Karpas-422 (cell line): ENCODE measurements at regions not wholly inside any gene's neighbourhood (a gene's known extent, or its start where the extent isn't known, plus 50 kb on each side); places are given as distances from the start of the nearest gene placed in this dataset.

Source experiments
- DNase-seq: peaks from one replicate; pipeline ENCODE4 v3.0.0-alpha.2; 2015
- H2AFZ ChIP-seq: fragments of 200-600 bp; sonication (generic); 2 replicates; pipeline ENCODE4 v1.6.1; 2014; ENCODE audit warnings: antibody characterized with exemption, low read length, mixed read lengths
- H3K27ac ChIP-seq: fragments of 200-600 bp; sonication (generic); 2 replicates; pipeline ENCODE4 v1.5.1; 2014; ENCODE audit warnings: mild to moderate bottlenecking, low read length, moderate library complexity
- H3K27me3 ChIP-seq: fragments of 200-600 bp; sonication (generic); 2 replicates; pipeline ENCODE4 v1.6.1; 2014; ENCODE audit warnings: low read length, mixed read lengths
- H3K36me3 ChIP-seq: fragments of 200-600 bp; sonication (generic); 2 replicates; pipeline ENCODE4 v1.6.1; 2014; ENCODE audit warnings: low read length, mixed read lengths; ENCODE audit not compliant: insufficient read depth
- H3K4me1 ChIP-seq: fragments of 200-600 bp; sonication (generic); 2 replicates; pipeline ENCODE4 v1.6.1; 2014; ENCODE audit warnings: mild to moderate bottlenecking, low read length, mixed read lengths
- H3K4me2 ChIP-seq: fragments of 200-600 bp; sonication (generic); 2 replicates; pipeline ENCODE4 v1.6.1; 2014; ENCODE audit warnings: low read length, low read depth, mild to moderate bottlenecking; ENCODE audit not compliant: poor library complexity, severe bottlenecking
- H3K4me3 ChIP-seq: fragments of 200-600 bp; sonication (generic); 2 replicates; pipeline ENCODE4 v1.5.1; 2014; ENCODE audit warnings: mild to moderate bottlenecking, antibody characterized with exemption, low read length, mixed read lengths
- H3K79me2 ChIP-seq: fragments of 200-600 bp; sonication (generic); 2 replicates; pipeline ENCODE4 v1.6.1; 2014; ENCODE audit warnings: mild to moderate bottlenecking, low read length, mixed read lengths
- H3K9ac ChIP-seq: fragments of 200-600 bp; sonication (generic); 2 replicates; pipeline ENCODE4 v1.6.0; 2014; ENCODE audit warnings: low read length
- H3K9me2 ChIP-seq: fragments of 200-600 bp; sonication (generic), shearing (Covaris generic); replicated peaks from 2 replicates; pipeline ENCODE4 v1.6.0; 2014; ENCODE audit warnings: mild to moderate bottlenecking, low read length, moderate library complexity; ENCODE audit not compliant: insufficient read depth
- H3K9me3 ChIP-seq: fragments of 300-700, 200-600 bp; sonication (generic); 2 replicates; pipeline ENCODE4 v1.6.1; 2014; ENCODE audit warnings: low read length, mixed read lengths
- H4K20me1 ChIP-seq: fragments of 200-600 bp; sonication (generic); 2 replicates; pipeline ENCODE4 v1.6.1; 2014; ENCODE audit warnings: mild to moderate bottlenecking, antibody characterized with exemption, low read length, low read depth; ENCODE audit not compliant: insufficient read depth

DNA sequence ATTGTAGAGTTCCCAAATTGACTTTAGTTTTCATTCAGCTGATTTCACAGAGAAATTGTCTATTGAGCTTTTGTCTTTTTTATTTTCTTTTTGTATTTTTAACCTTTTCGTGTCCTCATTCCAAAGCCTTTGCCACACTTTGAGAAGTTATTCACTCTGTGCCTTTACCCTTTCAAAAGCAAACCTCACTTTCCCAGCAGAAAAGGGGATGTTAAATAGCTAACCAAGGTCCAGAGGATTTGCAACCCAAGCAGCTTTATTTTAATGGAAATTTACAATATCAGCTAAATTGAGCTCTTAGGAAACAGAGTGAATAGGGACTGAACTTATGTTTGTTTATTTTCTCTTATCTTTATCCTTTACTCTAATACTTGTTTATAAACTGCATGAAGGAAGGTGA is 428.8 kb downstream of the PCDH7 start:
- no peaks in the 10 kb centered on the region for H3K27me3 ChIP-seq

GRCh38 chr4:31156221-31156620 is 436.1 kb downstream of the PCDH7 start:
- H3K9me3 ChIP-seq, result peaks cover 47% of the 10 kb centered on the region
- H3K9me2 ChIP-seq, result no peaks in the 10 kb centered on the region
- no peaks in the 10 kb centered on the region for H3K4me1 ChIP-seq
- no peaks in the 10 kb centered on the region for H3K36me3 ChIP-seq
- no peak for DNase-seq
- no peak overlapping the region for H3K4me3 ChIP-seq
- no peaks in the 10 kb centered on the region for H4K20me1 ChIP-seq
- H3K79me2 ChIP-seq, result no peaks in the 10 kb centered on the region
- H3K27ac ChIP-seq, result no peak overlapping the region
- H3K27me3 ChIP-seq, result no peaks in the 10 kb centered on the region
- H3K9ac ChIP-seq, result no peak overlapping the region
- H3K4me2 ChIP-seq, result no peak overlapping the region
- H2AFZ ChIP-seq, result no peak overlapping the region

More for the DNA sequence above, 428.8 kb downstream of the PCDH7 start:
- Histone ChIP-seq H4K20me1 (no peaks in the 10 kb centered on the region), H3K9ac (no peak overlapping the region), H3K9me2 (no peaks in the 10 kb centered on the region), H3K4me1 (no peaks in the 10 kb centered on the region), H3K27ac (no peak overlapping the region), H3K36me3 (no peaks in the 10 kb centered on the region), H3K9me3 (peaks cover 40% of the 10 kb centered on the region), H3K4me3 (no peak overlapping the region), H3K79me2 (no peaks in the 10 kb centered on the region), H3K4me2 (no peak overlapping the region), H2AFZ (no peak overlapping the region)
- DNase-seq, result no peak

- no peaks in the 10 kb centered on the region for H3K36me3 ChIP-seq
- no peaks in the 10 kb centered on the region for H3K4me1 ChIP-seq
- peaks cover 33% of the 10 kb centered on the region for H3K9me3 ChIP-seq
- H3K9ac ChIP-seq, result no peak overlapping the region
- no peaks in the 10 kb centered on the region for H4K20me1 ChIP-seq
- no peak overlapping the region for H2AFZ ChIP-seq
- no peak overlapping the region for H3K4me2 ChIP-seq
- no peak overlapping the region for H3K4me3 ChIP-seq
- no peaks in the 10 kb centered on the region for H3K27me3 ChIP-seq
- DNase-seq, result no peak
- H3K9me2 ChIP-seq, result no peaks in the 10 kb centered on the region
- no peaks in the 10 kb centered on the region for H3K79me2 ChIP-seq
- no peak overlapping the region for H3K27ac ChIP-seq
These were observed 440.0 kb downstream of the PCDH7 start for GRCh38 chr4:31160146-31160545.

GRCh38 chr4:31169846-31170245 is 449.7 kb downstream of the PCDH7 start:
- no peaks in the 10 kb centered on the region for H4K20me1 ChIP-seq
- H3K27ac ChIP-seq, result no peak overlapping the region
- H3K27me3 ChIP-seq, result no peaks in the 10 kb centered on the region
- no peak overlapping the region for H3K9ac ChIP-seq
- H3K9me3 ChIP-seq, result peaks cover 15% of the 10 kb centered on the region; the same call in 1 of the 2 replicates
- H3K4me3 ChIP-seq, result no peak overlapping the region
- H3K79me2 ChIP-seq, result no peaks in the 10 kb centered on the region
- H3K36me3 ChIP-seq, result no peaks in the 10 kb centered on the region
- no peak for DNase-seq
- H3K4me2 ChIP-seq, result no peak overlapping the region
- H2AFZ ChIP-seq, result no peak overlapping the region
- no peaks in the 10 kb centered on the region for H3K4me1 ChIP-seq
- H3K9me2 ChIP-seq, result no peaks in the 10 kb centered on the region

DNA sequence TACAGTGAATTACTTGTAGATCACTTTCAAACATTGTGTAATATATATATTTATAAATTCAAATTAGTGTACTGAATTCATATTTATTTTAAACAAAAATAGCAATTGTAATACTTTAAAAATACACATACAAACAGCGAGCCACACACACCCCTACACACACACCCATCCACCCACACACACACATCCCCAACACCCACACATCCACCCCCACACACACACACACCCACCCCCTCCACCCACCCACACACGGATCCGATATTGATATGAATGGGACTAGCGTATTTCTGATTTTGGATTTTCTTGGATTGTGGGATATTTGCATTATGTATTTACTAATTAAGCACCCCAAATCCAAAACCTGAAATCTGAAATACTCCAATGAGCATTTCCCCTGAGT is 451.2 kb downstream of the PCDH7 start:
- no peak overlapping the region for H3K4me2 ChIP-seq

DNA sequence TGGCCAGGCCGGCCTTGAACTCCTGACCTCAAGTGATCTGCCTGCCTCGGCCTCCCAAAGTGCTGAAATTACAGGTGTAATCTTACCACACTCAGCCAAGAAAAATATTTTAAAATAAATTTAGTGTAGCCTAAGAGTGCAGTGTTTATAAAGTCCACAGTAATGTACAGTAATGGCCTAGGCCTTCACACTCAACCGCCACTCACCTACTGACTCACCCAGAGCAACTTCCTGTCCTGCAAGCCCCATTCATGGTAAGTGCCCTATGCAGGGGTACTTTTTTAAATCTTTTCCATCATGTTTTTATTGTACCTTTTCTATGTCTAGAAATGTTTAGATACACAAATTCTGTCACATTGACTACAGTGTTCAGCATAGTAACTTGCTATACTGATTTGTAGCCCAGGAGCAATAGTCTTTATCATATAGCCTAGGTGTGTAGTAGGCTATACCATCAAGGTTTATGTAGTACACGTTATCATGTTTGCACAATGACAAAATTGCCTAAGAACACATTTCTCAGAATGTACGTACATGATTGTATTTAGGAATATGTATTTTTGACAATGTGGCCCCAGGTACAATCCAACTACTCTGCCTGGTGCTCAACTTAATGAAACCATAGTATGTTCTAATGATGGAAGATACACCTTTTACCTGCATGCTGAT is 455.2 kb downstream of the PCDH7 start:
- no peak overlapping the region for H3K4me3 ChIP-seq
- H2AFZ ChIP-seq, result no peak overlapping the region
- no peaks in the 10 kb centered on the region for H3K36me3 ChIP-seq
- H3K27me3 ChIP-seq, result no peaks in the 10 kb centered on the region
- no peaks in the 10 kb centered on the region for H4K20me1 ChIP-seq
- H3K4me2 ChIP-seq, result no peak overlapping the region
- no peak overlapping the region for H3K9ac ChIP-seq
- H3K9me2 ChIP-seq, result no peaks in the 10 kb centered on the region
- no peaks in the 10 kb centered on the region for H3K79me2 ChIP-seq
- no peak for DNase-seq
- peaks cover 18% of the 10 kb centered on the region for H3K9me3 ChIP-seq
- no peaks in the 10 kb centered on the region for H3K4me1 ChIP-seq
- no peak overlapping the region for H3K27ac ChIP-seq

More for the DNA sequence above, 451.2 kb downstream of the PCDH7 start:
- no peaks in the 10 kb centered on the region for H3K9me2 ChIP-seq
- H3K9ac ChIP-seq, result no peak overlapping the region
- H2AFZ ChIP-seq, result no peak overlapping the region
- no peaks in the 10 kb centered on the region for H3K4me1 ChIP-seq
- no peak overlapping the region for H3K27ac ChIP-seq
- no peak overlapping the region for H3K4me3 ChIP-seq
- DNase-seq, result no peak
- no peaks in the 10 kb centered on the region for H3K79me2 ChIP-seq
- no peaks in the 10 kb centered on the region for H3K36me3 ChIP-seq
- H3K27me3 ChIP-seq, result no peaks in the 10 kb centered on the region
- H3K9me3 ChIP-seq, result peaks cover 14% of the 10 kb centered on the region
- H4K20me1 ChIP-seq, result no peaks in the 10 kb centered on the region

DNA sequence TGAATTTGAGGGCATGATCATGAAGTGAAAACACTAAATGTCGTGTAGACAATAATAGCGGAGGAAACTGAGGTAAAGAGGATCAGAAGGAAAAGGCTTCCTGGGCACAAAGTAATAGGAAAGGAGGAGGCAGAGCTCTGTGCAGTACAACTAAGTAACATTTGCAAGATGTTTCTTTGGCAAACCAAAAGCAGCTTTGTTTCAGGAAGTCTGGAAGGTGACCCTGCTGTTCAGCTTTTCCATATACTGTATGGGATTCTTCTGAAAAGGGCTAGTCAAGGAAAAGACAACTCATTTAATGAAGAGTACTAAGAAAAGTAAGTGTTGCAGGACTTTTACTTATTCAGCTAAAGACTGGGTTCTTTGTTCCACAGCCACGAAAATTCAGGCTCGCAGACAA is 463.1 kb downstream of the PCDH7 start:
- Histone ChIP-seq H4K20me1 (no peaks in the 10 kb centered on the region), H3K4me3 (no peak overlapping the region), H3K9me3 (peaks cover 17% of the 10 kb centered on the region), H3K27ac (no peak overlapping the region), H3K4me2 (no peak overlapping the region), H3K36me3 (no peaks in the 10 kb centered on the region), H3K9me2 (no peaks in the 10 kb centered on the region), H3K27me3 (no peaks in the 10 kb centered on the region), H3K79me2 (no peaks in the 10 kb centered on the region), H2AFZ (no peak overlapping the region), H3K9ac (no peak overlapping the region), H3K4me1 (no peaks in the 10 kb centered on the region)
- DNase-seq, result no peak

- Histone ChIP-seq H3K4me2 (no peak overlapping the region), H3K27me3 (no peaks in the 10 kb centered on the region), H3K36me3 (no peaks in the 10 kb centered on the region), H4K20me1 (no peaks in the 10 kb centered on the region), H3K9ac (no peak overlapping the region), H3K4me1 (no peaks in the 10 kb centered on the region), H3K9me2 (no peaks in the 10 kb centered on the region), H3K79me2 (no peaks in the 10 kb centered on the region), H2AFZ (no peak overlapping the region), H3K9me3 (peaks cover 17% of the 10 kb centered on the region), H3K27ac (no peak overlapping the region), H3K4me3 (no peak overlapping the region)
- DNase-seq, result no peak
These were observed 464.9 kb downstream of the PCDH7 start for GRCh38 chr4:31185014-31185585.
